Endodermal cell (in vitro differentiated cells): ENCODE measurements at regions not wholly inside any gene's neighbourhood (a gene's known extent, or its start where the extent isn't known, plus 50 kb on each side); places are given as distances from the start of the nearest gene placed in this dataset.

Experiments
- DNase-seq: peaks from one replicate; pipeline ENCODE4 v3.0.0-alpha.2; 2017
- H3K27ac ChIP-seq: 2 replicates; pipeline ENCODE4 v1.5.1; 2013; ENCODE audit warnings: mild to moderate bottlenecking, low read depth, low read length, moderate library complexity
- H3K27me3 ChIP-seq: 2 replicates; pipeline ENCODE4 v1.6.1; 2013; ENCODE audit warnings: mild to moderate bottlenecking, low read length, moderate library complexity; ENCODE audit not compliant: insufficient read depth, control insufficient read depth, poor library complexity, severe bottlenecking
- H3K36me3 ChIP-seq: 2 replicates; pipeline ENCODE4 v1.7.0; 2013; ENCODE audit warnings: mild to moderate bottlenecking, low read length, moderate library complexity; ENCODE audit not compliant: control insufficient read depth, insufficient read depth
- H3K4me1 ChIP-seq: one replicate; pipeline ENCODE4 v1.7.0; 2013; ENCODE audit warnings: low read length; ENCODE audit not compliant: control insufficient read depth, insufficient read depth
- H3K4me3 ChIP-seq: 2 replicates; pipeline ENCODE4 v1.5.1; 2013; ENCODE audit warnings: mild to moderate bottlenecking, low read length, moderate library complexity
- H3K9ac ChIP-seq: 2 replicates; pipeline ENCODE4 v1.6.1; 2013; ENCODE audit warnings: mild to moderate bottlenecking, low read length, moderate library complexity; ENCODE audit not compliant: poor library complexity, severe bottlenecking; ENCODE audit errors: extremely low read depth
- H3K9me3 ChIP-seq: 2 replicates; pipeline ENCODE4 v1.6.1; 2013; ENCODE audit warnings: mild to moderate bottlenecking, low read length, moderate library complexity; ENCODE audit not compliant: control insufficient read depth
- H3K27ac Mint-ChIP-seq: 2 replicates; pipeline ENCODE4 v1.8.0; 2020; ENCODE audit warnings: mixed read lengths
- H3K27me3 Mint-ChIP-seq: 2 replicates; pipeline ENCODE4 v1.8.0; 2021; ENCODE audit warnings: mild to moderate bottlenecking, mixed read lengths; ENCODE audit not compliant: insufficient read depth
- H3K36me3 Mint-ChIP-seq: 2 replicates; pipeline ENCODE4 v1.8.0; 2020; ENCODE audit warnings: low read depth, mixed read lengths
- H3K4me1 Mint-ChIP-seq: 2 replicates; pipeline ENCODE4 v1.8.0; 2020; ENCODE audit warnings: mixed read lengths
- H3K4me3 Mint-ChIP-seq: 2 replicates; pipeline ENCODE4 v1.8.0; 2020; ENCODE audit warnings: mild to moderate bottlenecking, moderate library complexity, mixed read lengths
- H3K9me3 Mint-ChIP-seq: 2 replicates; pipeline ENCODE4 v1.8.0; 2020; ENCODE audit warnings: mild to moderate bottlenecking, mixed read lengths
- TF ChIP-seq, protein P1 (sequence below): fragments of 200-600 bp; sonication (generic); conservative IDR thresholded peaks from 2 replicates; pipeline ENCODE4 v1.5.0; 2021; ENCODE audit warnings: antibody characterized with exemption, mild to moderate bottlenecking

DNA sequence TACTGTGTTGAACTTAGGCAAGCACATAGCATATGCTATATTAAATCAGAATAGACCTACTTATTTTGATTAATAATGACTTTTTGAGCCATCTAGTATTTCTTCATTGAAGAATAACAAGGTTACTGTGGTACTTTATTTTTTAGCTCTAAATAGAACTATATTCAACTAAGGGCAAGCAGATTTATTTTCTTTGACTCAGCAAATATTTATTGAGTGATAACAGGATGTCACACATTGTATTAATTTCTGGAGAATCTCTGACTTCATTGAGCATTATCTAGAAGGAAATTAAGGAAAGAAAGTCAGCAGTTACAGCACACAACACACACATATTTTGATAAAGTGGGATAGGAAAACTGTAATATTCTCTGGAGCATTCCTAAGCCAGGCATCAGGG is 407.4 kb downstream of the CD109 start:
- Mint-ChIP-seq H3K36me3 (no peaks in the 10 kb centered on the region), H3K4me3 (no peak overlapping the region), H3K27ac (no peak overlapping the region), H3K9me3 (no peaks in the 10 kb centered on the region), H3K4me1 (no peaks in the 10 kb centered on the region), H3K27me3 (no peaks in the 10 kb centered on the region)
- Histone ChIP-seq H3K36me3 (no peaks in the 10 kb centered on the region), H3K4me3 (no peak overlapping the region), H3K27ac (no peak overlapping the region), H3K27me3 (no peaks in the 10 kb centered on the region), H3K9me3 (no peaks in the 10 kb centered on the region), H3K4me1 (no peaks in the 10 kb centered on the region), H3K9ac (no peak overlapping the region)
- TF ChIP-seq, protein P1, sequence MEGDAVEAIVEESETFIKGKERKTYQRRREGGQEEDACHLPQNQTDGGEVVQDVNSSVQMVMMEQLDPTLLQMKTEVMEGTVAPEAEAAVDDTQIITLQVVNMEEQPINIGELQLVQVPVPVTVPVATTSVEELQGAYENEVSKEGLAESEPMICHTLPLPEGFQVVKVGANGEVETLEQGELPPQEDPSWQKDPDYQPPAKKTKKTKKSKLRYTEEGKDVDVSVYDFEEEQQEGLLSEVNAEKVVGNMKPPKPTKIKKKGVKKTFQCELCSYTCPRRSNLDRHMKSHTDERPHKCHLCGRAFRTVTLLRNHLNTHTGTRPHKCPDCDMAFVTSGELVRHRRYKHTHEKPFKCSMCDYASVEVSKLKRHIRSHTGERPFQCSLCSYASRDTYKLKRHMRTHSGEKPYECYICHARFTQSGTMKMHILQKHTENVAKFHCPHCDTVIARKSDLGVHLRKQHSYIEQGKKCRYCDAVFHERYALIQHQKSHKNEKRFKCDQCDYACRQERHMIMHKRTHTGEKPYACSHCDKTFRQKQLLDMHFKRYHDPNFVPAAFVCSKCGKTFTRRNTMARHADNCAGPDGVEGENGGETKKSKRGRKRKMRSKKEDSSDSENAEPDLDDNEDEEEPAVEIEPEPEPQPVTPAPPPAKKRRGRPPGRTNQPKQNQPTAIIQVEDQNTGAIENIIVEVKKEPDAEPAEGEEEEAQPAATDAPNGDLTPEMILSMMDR: no peak
- DNase-seq: no peak

DNA sequence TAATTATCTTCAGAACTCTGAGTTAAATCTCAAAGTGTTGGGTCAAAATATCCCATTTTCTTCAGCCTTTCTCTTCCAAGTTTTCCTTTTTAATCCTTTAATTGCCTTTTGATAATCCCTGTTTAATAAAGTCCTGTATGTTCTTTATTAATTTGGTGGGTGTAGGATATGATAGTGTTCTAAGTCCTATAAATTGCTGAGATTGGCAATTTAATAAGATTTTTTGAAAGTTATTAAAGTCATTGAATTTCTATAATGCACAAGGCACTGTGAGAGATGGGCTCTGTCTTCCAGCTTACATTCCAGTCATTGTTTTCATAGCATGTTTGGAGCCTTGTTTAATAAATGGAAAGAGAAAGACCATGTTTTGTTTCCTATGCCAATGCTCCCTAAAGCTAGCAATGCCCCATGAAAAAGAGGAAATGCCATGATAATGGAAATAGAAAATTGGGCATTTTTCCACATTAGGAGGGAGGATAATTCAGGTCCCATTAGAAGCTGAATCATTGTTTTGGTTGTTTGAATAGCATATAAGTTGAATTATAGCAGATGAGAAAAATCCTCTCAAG is 404.8 kb downstream of the CD109 start:
- Mint-ChIP-seq H3K4me1 (no peaks in the 10 kb centered on the region), H3K9me3 (no peaks in the 10 kb centered on the region), H3K36me3 (no peaks in the 10 kb centered on the region), H3K27ac (no peak overlapping the region), H3K4me3 (no peak overlapping the region), H3K27me3 (no peaks in the 10 kb centered on the region)
- no peaks in the 10 kb centered on the region for H3K36me3 ChIP-seq
- no peak overlapping the region for H3K4me3 ChIP-seq
- no peaks in the 10 kb centered on the region for H3K4me1 ChIP-seq
- TF ChIP-seq, protein P1: no peak
- DNase-seq: no peak
- no peaks in the 10 kb centered on the region for H3K27me3 ChIP-seq
- H3K9ac ChIP-seq: no peak overlapping the region
- H3K27ac ChIP-seq: no peak overlapping the region
- no peaks in the 10 kb centered on the region for H3K9me3 ChIP-seq

DNA sequence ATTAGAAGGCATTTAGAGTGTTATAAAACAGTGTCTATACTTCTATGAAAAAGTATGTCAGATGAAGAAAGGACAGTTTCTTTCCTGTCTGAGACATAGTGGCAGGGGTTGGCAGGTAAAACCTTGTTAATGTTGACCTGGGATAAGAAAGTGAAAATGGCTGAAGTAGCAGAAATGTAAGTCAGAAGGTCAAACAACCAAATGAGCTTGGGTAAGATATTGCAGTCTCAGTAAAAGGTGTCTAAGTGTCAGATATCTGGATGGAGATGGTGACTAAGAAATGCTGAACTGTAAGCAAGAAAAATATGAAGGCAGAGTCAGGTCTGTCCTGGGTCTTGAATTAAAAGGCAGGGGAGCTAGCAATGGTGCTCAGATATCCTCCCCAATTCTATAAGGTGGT is 400.3 kb downstream of the CD109 start:
- H3K36me3 Mint-ChIP-seq: no peaks in the 10 kb centered on the region
- H3K4me3 Mint-ChIP-seq: no peak overlapping the region
- no peaks in the 10 kb centered on the region for H3K27me3 Mint-ChIP-seq
- H3K27ac Mint-ChIP-seq: no peak overlapping the region
- Histone ChIP-seq H3K27me3 (no peaks in the 10 kb centered on the region), H3K4me3 (no peak overlapping the region), H3K36me3 (no peaks in the 10 kb centered on the region), H3K9me3 (no peaks in the 10 kb centered on the region), H3K9ac (no peak overlapping the region), H3K27ac (no peak overlapping the region), H3K4me1 (no peaks in the 10 kb centered on the region)
- H3K9me3 Mint-ChIP-seq: no peaks in the 10 kb centered on the region
- no peak for DNase-seq
- TF ChIP-seq, protein P1: no peak
- H3K4me1 Mint-ChIP-seq: no peaks in the 10 kb centered on the region
